ENCODE measurements at regions not wholly inside any gene's neighbourhood (a gene's known extent, or its start where the extent isn't known, plus 50 kb on each side); places are given as distances from the start of the nearest gene placed in this dataset.

DNA sequence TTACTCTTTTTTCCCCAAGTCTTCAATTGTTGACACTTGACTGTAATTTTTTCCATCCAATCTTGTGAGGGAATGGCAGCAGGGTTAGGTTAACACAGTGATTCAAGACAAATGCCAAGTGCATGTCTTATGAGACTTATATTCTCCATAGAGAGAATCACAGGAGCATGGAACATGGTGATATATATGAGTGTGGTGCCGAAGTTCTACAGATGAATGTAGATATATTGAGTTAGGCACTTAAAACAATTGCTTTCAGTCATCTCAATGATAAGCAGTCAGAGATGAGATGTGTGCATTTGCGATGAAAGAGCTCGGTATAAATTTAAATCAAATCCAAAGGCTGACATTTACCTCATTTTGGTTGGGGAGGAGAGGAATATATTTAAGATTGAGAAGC is 211.2 kb downstream of the CDH10 start:
- TF ChIP-seq, protein P1, sequence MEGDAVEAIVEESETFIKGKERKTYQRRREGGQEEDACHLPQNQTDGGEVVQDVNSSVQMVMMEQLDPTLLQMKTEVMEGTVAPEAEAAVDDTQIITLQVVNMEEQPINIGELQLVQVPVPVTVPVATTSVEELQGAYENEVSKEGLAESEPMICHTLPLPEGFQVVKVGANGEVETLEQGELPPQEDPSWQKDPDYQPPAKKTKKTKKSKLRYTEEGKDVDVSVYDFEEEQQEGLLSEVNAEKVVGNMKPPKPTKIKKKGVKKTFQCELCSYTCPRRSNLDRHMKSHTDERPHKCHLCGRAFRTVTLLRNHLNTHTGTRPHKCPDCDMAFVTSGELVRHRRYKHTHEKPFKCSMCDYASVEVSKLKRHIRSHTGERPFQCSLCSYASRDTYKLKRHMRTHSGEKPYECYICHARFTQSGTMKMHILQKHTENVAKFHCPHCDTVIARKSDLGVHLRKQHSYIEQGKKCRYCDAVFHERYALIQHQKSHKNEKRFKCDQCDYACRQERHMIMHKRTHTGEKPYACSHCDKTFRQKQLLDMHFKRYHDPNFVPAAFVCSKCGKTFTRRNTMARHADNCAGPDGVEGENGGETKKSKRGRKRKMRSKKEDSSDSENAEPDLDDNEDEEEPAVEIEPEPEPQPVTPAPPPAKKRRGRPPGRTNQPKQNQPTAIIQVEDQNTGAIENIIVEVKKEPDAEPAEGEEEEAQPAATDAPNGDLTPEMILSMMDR (CRISPR knock-in tag; IDR thresholded peaks at IDR 0.05): no peak
- TF ChIP-seq NFYB (CRISPR knock-in tag; IDR thresholded peaks at IDR 0.05) (no peak), DR1 (CRISPR knock-in tag; IDR thresholded peaks at IDR 0.05) (no peak)

Data from HepG2 (cell line).